SK-N-SH (cell line): ENCODE measurements at regions not wholly inside any gene's neighbourhood (a gene's known extent, or its start where the extent isn't known, plus 50 kb on each side); places are given as distances from the start of the nearest gene placed in this dataset.

ENCODE experiments used
- CTCF ChIA-PET: fragments of 300-600, 350-600 bp; formaldehyde crosslinking; extraction: SDS; loops from one replicate; lab custom pipeline; 2021; lab: Yijun Ruan, JAX
- POLR2A ChIA-PET: fragments of 350-600 bp; sonication (Branson Sonifier 250); formaldehyde crosslinking; extraction: SDS; loops from one replicate; lab custom pipeline; 2020; ENCODE audit warnings: antibody characterized with exemption, inconsistent platforms; lab: Yijun Ruan, JAX
- DNase-seq: peaks from one replicate; pipeline ENCODE4 v3.0.0; 2012
- H2AFZ ChIP-seq: fragments of 200-600 bp; sonication (generic); 2 replicates; pipeline ENCODE4 v1.8.1; 2016; ENCODE audit warnings: antibody characterized with exemption, mild to moderate bottlenecking, low read depth
- H3F3A ChIP-seq: fragments of 200-600 bp; sonication (generic); replicated peaks from 2 replicates; pipeline ENCODE3; 2016; ENCODE audit warnings: antibody characterized with exemption, mild to moderate bottlenecking; ENCODE audit not compliant: insufficient read depth
- H3K27ac ChIP-seq, 2 experiments: fragments of 200-500 bp in 1 of 2; fragments of 200-600 bp in 1 of 2; sonication (Bioruptor generic) in 1 of 2; sonication (generic), shearing (Covaris generic) in 1 of 2; 2 replicates each; pipeline versions ENCODE4 v1.5.1 to v1.6.1; 2014 to 2016; ENCODE audit warnings: low read depth in 2 of 2, inconsistent platforms in 1 of 2, low read length in 1 of 2, mild to moderate bottlenecking in 1 of 2, mixed read lengths in 1 of 2
- H3K27me3 ChIP-seq: fragments of 200-600 bp; sonication (generic), shearing (Covaris generic); 2 replicates; pipeline ENCODE4 v1.6.1; 2016; ENCODE audit warnings: mixed run types; ENCODE audit not compliant: insufficient read depth
- H3K36me3 ChIP-seq, 2 experiments: fragments of 200-500 bp in 1 of 2; fragments of 200-600 bp in 1 of 2; sonication (Bioruptor generic) in 1 of 2; sonication (generic) in 1 of 2; replicated peaks in 1 of 2; 2 replicates each; pipeline versions ENCODE3 to v1.5.1; 2014 to 2016; ENCODE audit warnings: low read length in 1 of 2, mild to moderate bottlenecking in 1 of 2; ENCODE audit not compliant: insufficient read depth in 2 of 2, control insufficient read depth in 1 of 2
- H3K4me1 ChIP-seq, 2 experiments: fragments of 200-500 bp in 1 of 2; fragments of 200-600 bp in 1 of 2; sonication (Bioruptor generic) in 1 of 2; sonication (generic), shearing (Covaris generic) in 1 of 2; 2 replicates each; pipeline versions ENCODE4 v1.5.1 to v1.6.1; 2014 to 2016; ENCODE audit warnings: low read depth in 1 of 2, low read length in 1 of 2, mixed run types in 1 of 2; ENCODE audit not compliant: insufficient read depth in 2 of 2, control insufficient read depth in 1 of 2
- H3K4me2 ChIP-seq: fragments of 200-600 bp; sonication (generic), shearing (Covaris generic); 2 replicates; pipeline ENCODE4 v1.6.1; 2017; ENCODE audit warnings: mixed run types
- H3K4me3 ChIP-seq, 2 experiments: fragments of 200-500 bp in 1 of 2; fragments of 200-600 bp in 1 of 2; sonication (Bioruptor generic) in 1 of 2; sonication (generic), shearing (Covaris generic) in 1 of 2; 2 replicates each; pipeline versions ENCODE4 v1.5.1 to v1.8.1; 2014 to 2016; ENCODE audit warnings: low read depth in 2 of 2, inconsistent platforms in 1 of 2, low read length in 1 of 2, mild to moderate bottlenecking in 1 of 2, mixed read lengths in 1 of 2, moderate library complexity in 1 of 2
- H3K79me2 ChIP-seq: fragments of 200-600 bp; sonication (generic); 2 replicates; pipeline ENCODE4 v1.8.1; 2017; ENCODE audit warnings: mild to moderate bottlenecking; ENCODE audit not compliant: insufficient read depth
- H3K9ac ChIP-seq: fragments of 200-600 bp; sonication (generic); 2 replicates; pipeline ENCODE4 v1.6.1; 2017; ENCODE audit warnings: mixed run types
- H3K9me2 ChIP-seq: fragments of 200-600 bp; sonication (generic); 2 replicates; pipeline ENCODE4 v1.6.1; 2017; ENCODE audit warnings: mixed run types
- H3K9me3 ChIP-seq: fragments of 200-600 bp; sonication (generic); 2 replicates; pipeline ENCODE4 v1.6.1; 2017; ENCODE audit warnings: mixed run types, mild to moderate bottlenecking, moderate library complexity
- H4K20me1 ChIP-seq: fragments of 200-600 bp; sonication (generic); 2 replicates; pipeline ENCODE4 v1.6.1; 2017; ENCODE audit warnings: mild to moderate bottlenecking, mixed run types; ENCODE audit not compliant: insufficient read depth
- EZH2phosphoT487 ChIP-seq: fragments of 200-600 bp; sonication (generic); IDR thresholded peaks from 2 replicates; pipeline ENCODE4 v1.6.1; 2017; ENCODE audit warnings: low read depth, mixed run types, mild to moderate bottlenecking, antibody characterized with exemption, moderate library complexity, borderline replicate concordance
- GATA2 ChIP-seq: sonication (generic); formaldehyde crosslinking; IDR thresholded peaks from 2 replicates; pipeline ENCODE4 v1.5.0; 2020; ENCODE audit warnings: mild to moderate bottlenecking, missing genetic modification reagents
- WGBS: methylation state at CpG from one replicate; pipeline ENCODE4 v1.1.6; 2017; ENCODE audit warnings: low lambda C conversion rate; 5-methylcytosine and 5-hydroxymethylcytosine counted together
- TF ChIP-seq, protein P1 (sequence below): IDR thresholded peaks from 2 replicates; pipeline ENCODE4 v1.4.0; 2012; ENCODE audit warnings: low read depth, borderline replicate concordance
- TF ChIP-seq, protein P2 (sequence below): IDR thresholded peaks from 2 replicates; pipeline ENCODE4 v1.6.1; 2012; ENCODE audit warnings: mild to moderate bottlenecking, low read depth, low read length, moderate library complexity
- TF ChIP-seq, protein P3 (sequence below): IDR thresholded peaks from 2 replicates; pipeline ENCODE4; 2012

- TF ChIP-seq, protein P1, sequence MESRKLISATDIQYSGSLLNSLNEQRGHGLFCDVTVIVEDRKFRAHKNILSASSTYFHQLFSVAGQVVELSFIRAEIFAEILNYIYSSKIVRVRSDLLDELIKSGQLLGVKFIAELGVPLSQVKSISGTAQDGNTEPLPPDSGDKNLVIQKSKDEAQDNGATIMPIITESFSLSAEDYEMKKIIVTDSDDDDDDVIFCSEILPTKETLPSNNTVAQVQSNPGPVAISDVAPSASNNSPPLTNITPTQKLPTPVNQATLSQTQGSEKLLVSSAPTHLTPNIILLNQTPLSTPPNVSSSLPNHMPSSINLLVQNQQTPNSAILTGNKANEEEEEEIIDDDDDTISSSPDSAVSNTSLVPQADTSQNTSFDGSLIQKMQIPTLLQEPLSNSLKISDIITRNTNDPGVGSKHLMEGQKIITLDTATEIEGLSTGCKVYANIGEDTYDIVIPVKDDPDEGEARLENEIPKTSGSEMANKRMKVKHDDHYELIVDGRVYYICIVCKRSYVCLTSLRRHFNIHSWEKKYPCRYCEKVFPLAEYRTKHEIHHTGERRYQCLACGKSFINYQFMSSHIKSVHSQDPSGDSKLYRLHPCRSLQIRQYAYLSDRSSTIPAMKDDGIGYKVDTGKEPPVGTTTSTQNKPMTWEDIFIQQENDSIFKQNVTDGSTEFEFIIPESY = no peak
Measured at GRCh38 chr6:111951497-111952085, 78.3 kb upstream of the FYN start (continued).

- Histone ChIP-seq H3K27ac (no peak overlapping the region), H3F3A (no peaks in the 10 kb centered on the region), H3K9ac (no peak overlapping the region), H3K79me2 (no peaks in the 10 kb centered on the region), H2AFZ (no peak overlapping the region), H3K27me3 (no peaks in the 10 kb centered on the region), H3K4me2 (no peak overlapping the region), H3K4me1 (peaks cover 4 to 15% of the 10 kb centered on the region in 2 experiments; a peak in 3 of 4 replicates), H3K9me3 (no peaks in the 10 kb centered on the region), H3K4me3 (no peak overlapping the region), H3K9me2 (no peaks in the 10 kb centered on the region), H4K20me1 (no peaks in the 10 kb centered on the region), H3K36me3 (no peaks in the 10 kb centered on the region)
- no peak for DNase-seq
- WGBS = 85% methylated on average over 5 of the region's 5 CpGs
- CTCF ChIA-PET = interaction anchor here (1.1 kb wide), 1 partner anchor 22 kb away, joined by 3 read pairs; no protein-coding TSS in a partner anchor
- TF ChIP-seq GATA2 (CRISPR knock-in tag) = no peak
- no peak for TF ChIP-seq EZH2phosphoT487
- TF ChIP-seq, protein P2, sequence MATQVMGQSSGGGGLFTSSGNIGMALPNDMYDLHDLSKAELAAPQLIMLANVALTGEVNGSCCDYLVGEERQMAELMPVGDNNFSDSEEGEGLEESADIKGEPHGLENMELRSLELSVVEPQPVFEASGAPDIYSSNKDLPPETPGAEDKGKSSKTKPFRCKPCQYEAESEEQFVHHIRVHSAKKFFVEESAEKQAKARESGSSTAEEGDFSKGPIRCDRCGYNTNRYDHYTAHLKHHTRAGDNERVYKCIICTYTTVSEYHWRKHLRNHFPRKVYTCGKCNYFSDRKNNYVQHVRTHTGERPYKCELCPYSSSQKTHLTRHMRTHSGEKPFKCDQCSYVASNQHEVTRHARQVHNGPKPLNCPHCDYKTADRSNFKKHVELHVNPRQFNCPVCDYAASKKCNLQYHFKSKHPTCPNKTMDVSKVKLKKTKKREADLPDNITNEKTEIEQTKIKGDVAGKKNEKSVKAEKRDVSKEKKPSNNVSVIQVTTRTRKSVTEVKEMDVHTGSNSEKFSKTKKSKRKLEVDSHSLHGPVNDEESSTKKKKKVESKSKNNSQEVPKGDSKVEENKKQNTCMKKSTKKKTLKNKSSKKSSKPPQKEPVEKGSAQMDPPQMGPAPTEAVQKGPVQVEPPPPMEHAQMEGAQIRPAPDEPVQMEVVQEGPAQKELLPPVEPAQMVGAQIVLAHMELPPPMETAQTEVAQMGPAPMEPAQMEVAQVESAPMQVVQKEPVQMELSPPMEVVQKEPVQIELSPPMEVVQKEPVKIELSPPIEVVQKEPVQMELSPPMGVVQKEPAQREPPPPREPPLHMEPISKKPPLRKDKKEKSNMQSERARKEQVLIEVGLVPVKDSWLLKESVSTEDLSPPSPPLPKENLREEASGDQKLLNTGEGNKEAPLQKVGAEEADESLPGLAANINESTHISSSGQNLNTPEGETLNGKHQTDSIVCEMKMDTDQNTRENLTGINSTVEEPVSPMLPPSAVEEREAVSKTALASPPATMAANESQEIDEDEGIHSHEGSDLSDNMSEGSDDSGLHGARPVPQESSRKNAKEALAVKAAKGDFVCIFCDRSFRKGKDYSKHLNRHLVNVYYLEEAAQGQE = no peak
- TF ChIP-seq, protein P3, sequence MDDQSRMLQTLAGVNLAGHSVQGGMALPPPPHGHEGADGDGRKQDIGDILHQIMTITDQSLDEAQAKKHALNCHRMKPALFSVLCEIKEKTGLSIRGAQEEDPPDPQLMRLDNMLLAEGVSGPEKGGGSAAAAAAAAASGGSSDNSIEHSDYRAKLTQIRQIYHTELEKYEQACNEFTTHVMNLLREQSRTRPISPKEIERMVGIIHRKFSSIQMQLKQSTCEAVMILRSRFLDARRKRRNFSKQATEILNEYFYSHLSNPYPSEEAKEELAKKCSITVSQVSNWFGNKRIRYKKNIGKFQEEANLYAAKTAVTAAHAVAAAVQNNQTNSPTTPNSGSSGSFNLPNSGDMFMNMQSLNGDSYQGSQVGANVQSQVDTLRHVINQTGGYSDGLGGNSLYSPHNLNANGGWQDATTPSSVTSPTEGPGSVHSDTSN = no peak
- POLR2A ChIA-PET = no interaction called here
Measured at GRCh38 chr6:111952274-111952673, 79.0 kb upstream of the FYN start.
